HEK293T (cell line): ENCODE measurements at regions not wholly inside any gene's neighbourhood (a gene's known extent, or its start where the extent isn't known, plus 50 kb on each side); places are given as distances from the start of the nearest gene placed in this dataset.

Experiments
- CTCF ChIA-PET: fragments of 350-600 bp; formaldehyde crosslinking; extraction: SDS; loops from one replicate; lab custom pipeline; 2021; ENCODE audit warnings: antibody characterized with exemption, inconsistent platforms; lab: Yijun Ruan, JAX
- POLR2A ChIA-PET: fragments of 350-600 bp; formaldehyde crosslinking; extraction: SDS; loops from one replicate; lab custom pipeline; 2020; ENCODE audit warnings: antibody characterized with exemption, inconsistent platforms; lab: Yijun Ruan, JAX
- DNase-seq: peaks from one replicate; pipeline ENCODE4 v3.0.0; 2012; ENCODE audit warnings: mixed read lengths; ENCODE audit errors: extremely low spot score
- ARNT ChIP-seq: fragments of 450-650 bp; IDR thresholded peaks from 2 replicates; pipeline ENCODE4 v1.6.1; 2017; ENCODE audit warnings: mild to moderate bottlenecking
- BHLHE40 ChIP-seq: fragments of 450-650 bp; IDR thresholded peaks from 2 replicates; pipeline ENCODE4 v1.6.1; 2016; ENCODE audit warnings: mild to moderate bottlenecking, moderate library complexity, borderline replicate concordance
- CTBP1 ChIP-seq: fragments of 450-650 bp; IDR thresholded peaks from 2 replicates; pipeline ENCODE4 v1.6.1; 2016; ENCODE audit warnings: borderline replicate concordance
- ELF4 ChIP-seq: fragments of 450-650 bp; IDR thresholded peaks from 2 replicates; pipeline ENCODE4 v1.6.1; 2017; ENCODE audit warnings: antibody characterized with exemption
- FOXA1 ChIP-seq: fragments of 450-650 bp; IDR thresholded peaks from 2 replicates; pipeline ENCODE4 v1.6.1; 2016; ENCODE audit warnings: mild to moderate bottlenecking
- FOXK2 ChIP-seq: fragments of 450-650 bp; IDR thresholded peaks from 2 replicates; pipeline ENCODE4 v1.6.1; 2016; ENCODE audit warnings: mild to moderate bottlenecking
- FOXM1 ChIP-seq: fragments of 450-650 bp; IDR thresholded peaks from 2 replicates; pipeline ENCODE4 v1.6.1; 2017; ENCODE audit warnings: mild to moderate bottlenecking, borderline replicate concordance
- HDGF ChIP-seq: fragments of 450-650 bp; IDR thresholded peaks from 2 replicates; pipeline ENCODE4 v1.6.1; 2017; ENCODE audit warnings: antibody characterized with exemption, borderline replicate concordance
- L3MBTL2 ChIP-seq: fragments of 450-650 bp; conservative IDR thresholded peaks from 2 replicates; pipeline ENCODE4 v1.6.1; 2016; ENCODE audit warnings: mild to moderate bottlenecking
- LEF1 ChIP-seq: fragments of 450-650 bp; IDR thresholded peaks from 2 replicates; pipeline ENCODE4 v1.6.1; 2017; ENCODE audit warnings: mild to moderate bottlenecking, borderline replicate concordance
- NFRKB ChIP-seq: fragments of 450-650 bp; IDR thresholded peaks from 2 replicates; pipeline ENCODE4 v1.6.1; 2016; ENCODE audit warnings: mild to moderate bottlenecking, moderate library complexity
- PKNOX1 ChIP-seq: fragments of 450-650 bp; IDR thresholded peaks from 2 replicates; pipeline ENCODE4 v1.6.1; 2016
- SP1 ChIP-seq: fragments of 450-650 bp; IDR thresholded peaks from 2 replicates; pipeline ENCODE4 v1.6.1; 2017
- SUZ12 ChIP-seq: fragments of 450-650 bp; IDR thresholded peaks from 2 replicates; pipeline ENCODE4 v1.6.1; 2016; ENCODE audit warnings: mild to moderate bottlenecking
- TARDBP ChIP-seq: fragments of 450-650 bp; IDR thresholded peaks from 2 replicates; pipeline ENCODE4 v1.6.1; 2016
- ZNF384 ChIP-seq: fragments of 450-650 bp; IDR thresholded peaks from 2 replicates; pipeline ENCODE4 v1.6.1; 2016

GRCh38 chr9:84166891-84167290 is 173.7 kb downstream of the SLC28A3 start:
- ChIA-PET POLR2A (no interaction called here), CTCF (no interaction called here)
- DNase-seq, result no peak
- TF ChIP-seq SUZ12, result no peak
- TF ChIP-seq HDGF, result no peak
- no peak for TF ChIP-seq FOXK2
- TF ChIP-seq SP1, result no peak
- no peak for TF ChIP-seq ARNT
- no peak for TF ChIP-seq BHLHE40
- no peak for TF ChIP-seq L3MBTL2

GRCh38 chr9:84169240-84169639 is 171.3 kb downstream of the SLC28A3 start:
- POLR2A ChIA-PET, result no interaction called here
- CTCF ChIA-PET, result interaction anchor here (0.6 kb wide), 2 partner anchors 101 to 480 kb away, joined by 3 read pairs; no protein-coding TSS in a partner anchor
- no peak for DNase-seq
- TF ChIP-seq BHLHE40, result no peak
- no peak for TF ChIP-seq FOXA1
- no peak for TF ChIP-seq CTBP1
- no peak for TF ChIP-seq FOXM1
- TF ChIP-seq TARDBP, result no peak
- no peak for TF ChIP-seq HDGF
- no peak for TF ChIP-seq FOXK2
- no peak for TF ChIP-seq NFRKB
- TF ChIP-seq LEF1, result no peak
- no peak for TF ChIP-seq ARNT
- no peak for TF ChIP-seq PKNOX1
- TF ChIP-seq ZNF384, result no peak
- TF ChIP-seq SP1, result no peak
- TF ChIP-seq SUZ12, result no peak
- TF ChIP-seq L3MBTL2, result no peak

GRCh38 chr9:84170521-84171141 is 169.9 kb downstream of the SLC28A3 start:
- TF ChIP-seq SP1 (no peak), CTBP1 (no peak), ELF4 (no peak), NFRKB (no peak), FOXK2 (no peak), TARDBP (no peak), SUZ12 (no peak), FOXA1 (no peak), ZNF384 (no peak), HDGF (no peak), FOXM1 (no peak)
- peak; percentile 12 for DNase-seq
- ChIA-PET POLR2A (interaction anchor here (1.0 kb wide), 1 partner anchor 190 kb away, joined by 3 read pairs; the partner anchor contains the start of genes HNRNPK and RMI1), CTCF (interaction anchor here (0.6 kb wide), 1 partner anchor 90 kb away, joined by 8 read pairs; no protein-coding TSS in a partner anchor)

- ChIA-PET CTCF (interaction anchor here (0.6 to 1.3 kb wide), 4 partner anchors 87 to 212 kb away, joined by 3 to 5 read pairs (median 4); no protein-coding TSS in a partner anchor), POLR2A (no interaction called here)
- no peak for TF ChIP-seq BHLHE40
- TF ChIP-seq CTBP1, result no peak
- no peak for TF ChIP-seq SP1
- TF ChIP-seq FOXK2, result no peak
- no peak for TF ChIP-seq LEF1
- TF ChIP-seq L3MBTL2, result no peak
- TF ChIP-seq HDGF, result no peak
- no peak for TF ChIP-seq ARNT
- no peak for TF ChIP-seq ZNF384
- TF ChIP-seq ELF4, result no peak
- no peak for DNase-seq
Observed at GRCh38 chr9:84173961-84174360, 166.6 kb downstream of the SLC28A3 start.

- ChIA-PET POLR2A (no interaction called here), CTCF (interaction anchor here (0.6 to 0.9 kb wide), 2 partner anchors 87 to 100 kb away, joined by 4 to 5 read pairs; no protein-coding TSS in a partner anchor)
- no peak for DNase-seq
- no peak for TF ChIP-seq HDGF
- no peak for TF ChIP-seq NFRKB
- no peak for TF ChIP-seq LEF1
- TF ChIP-seq ZNF384, result no peak
- TF ChIP-seq FOXK2, result no peak
- TF ChIP-seq FOXM1, result no peak
- TF ChIP-seq TARDBP, result no peak
- TF ChIP-seq CTBP1, result no peak
- TF ChIP-seq L3MBTL2, result no peak
- no peak for TF ChIP-seq FOXA1
- TF ChIP-seq ARNT, result no peak
- no peak for TF ChIP-seq SUZ12
- no peak for TF ChIP-seq ELF4
- no peak for TF ChIP-seq BHLHE40
- TF ChIP-seq PKNOX1, result no peak
- TF ChIP-seq SP1, result no peak
Observed at GRCh38 chr9:84174486-84174885, 166.1 kb downstream of the SLC28A3 start.

- ChIA-PET POLR2A (interaction anchor here (0.6 kb wide), 1 partner anchor 430 kb away, joined by 3 read pairs; no protein-coding TSS in a partner anchor), CTCF (no interaction called here)
Observed at GRCh38 chr9:84177407-84177806, 163.2 kb downstream of the SLC28A3 start.

More at GRCh38 chr9:84177407-84177806, 163.2 kb downstream of the SLC28A3 start:
- TF ChIP-seq TARDBP (no peak), SP1 (no peak), ELF4 (no peak), BHLHE40 (no peak), FOXM1 (no peak), ARNT (no peak), SUZ12 (no peak), NFRKB (no peak), PKNOX1 (no peak), ZNF384 (no peak), CTBP1 (no peak), FOXA1 (no peak), HDGF (no peak), FOXK2 (no peak), LEF1 (no peak), L3MBTL2 (no peak)
- no peak for DNase-seq
